ENCODE measurements at regions not wholly inside any gene's neighbourhood (a gene's known extent, or its start where the extent isn't known, plus 50 kb on each side); places are given as distances from the start of the nearest gene placed in this dataset.
"Not testable (repeated sequence)": the region's sequence is repeated elsewhere in the genome, so short reads cannot be mapped to it uniquely, and the experiment has no call there.

DNA sequence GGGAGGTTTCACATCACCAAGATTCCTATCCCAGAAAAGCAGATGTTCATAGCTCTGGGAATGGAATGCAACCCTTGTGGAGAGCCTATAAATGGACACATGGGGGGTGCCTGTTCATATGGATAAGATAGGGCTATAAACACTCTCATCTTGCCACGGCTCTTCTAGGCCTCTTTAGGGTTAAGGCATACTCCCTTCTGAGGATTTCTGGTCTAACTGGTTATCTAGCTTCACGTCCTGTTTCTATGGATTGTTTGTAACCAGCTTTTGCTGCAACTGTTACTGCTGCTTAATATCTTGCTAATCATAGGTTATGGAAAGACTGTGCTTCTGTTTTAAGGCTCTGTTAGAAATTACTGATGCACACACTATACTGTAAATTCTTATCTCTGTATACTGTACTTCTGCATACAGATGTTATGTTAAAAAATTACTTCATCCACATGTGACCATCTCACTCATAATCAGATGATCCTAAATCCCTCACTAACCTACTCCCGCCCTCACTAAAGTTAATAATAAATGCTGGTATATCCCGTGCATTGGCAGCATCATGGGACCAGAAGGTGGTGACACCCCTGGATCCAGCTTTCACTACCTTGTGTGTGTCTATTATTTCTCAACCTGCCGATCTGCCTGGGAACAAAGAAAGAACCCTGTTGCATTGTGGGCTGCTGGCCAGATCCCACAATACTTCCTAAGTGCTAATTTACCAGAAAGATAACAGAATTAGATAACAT is 68.7 kb downstream of the PRKAB2 start:
- Mint-ChIP-seq H3K4me1 (peaks cover 12% of the 10 kb centered on the region in 2 donors), H3K27me3 (peaks cover 3 to 11% of the 10 kb centered on the region in 2 donors)
- H3K36me3 Mint-ChIP-seq; DNase-seq; H3K9me3 Mint-ChIP-seq; H3K27ac Mint-ChIP-seq; ATAC-seq (replicated peaks); H3K4me3 Mint-ChIP-seq: not testable (repeated sequence)

DNA sequence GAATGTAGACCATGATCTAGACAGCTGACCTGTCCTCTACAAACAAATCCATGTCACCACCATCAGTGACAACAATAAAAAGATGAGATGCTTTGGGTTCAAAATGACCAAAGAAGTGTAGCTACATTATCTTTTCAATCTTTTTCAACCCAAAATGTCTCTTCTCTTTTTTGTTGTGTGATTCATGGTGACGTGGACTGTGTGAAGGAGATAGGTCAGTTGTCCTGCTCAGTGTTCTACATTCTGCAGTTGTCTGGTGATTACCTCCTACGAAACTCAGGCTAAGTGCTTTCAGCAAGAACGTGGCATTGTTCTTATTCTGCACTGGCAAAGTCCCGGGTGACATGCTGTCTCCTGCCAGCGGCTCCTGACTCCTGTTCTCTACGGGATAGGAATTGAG is 73.1 kb downstream of the PRKAB2 start:
- H3K36me3 Mint-ChIP-seq, result no peaks in the 10 kb centered on the region
- ATAC-seq (replicated peaks) (no peak), DNase-seq (no peak)
- H3K27me3 Mint-ChIP-seq, result peaks cover 0 to 7% of the 10 kb centered on the region in 2 donors
- no peak overlapping the region for H3K27ac Mint-ChIP-seq
- peaks cover 12% of the 10 kb centered on the region in 2 donors for H3K4me1 Mint-ChIP-seq
- no peak overlapping the region for H3K4me3 Mint-ChIP-seq
- no peaks in the 10 kb centered on the region for H3K9me3 Mint-ChIP-seq

DNA sequence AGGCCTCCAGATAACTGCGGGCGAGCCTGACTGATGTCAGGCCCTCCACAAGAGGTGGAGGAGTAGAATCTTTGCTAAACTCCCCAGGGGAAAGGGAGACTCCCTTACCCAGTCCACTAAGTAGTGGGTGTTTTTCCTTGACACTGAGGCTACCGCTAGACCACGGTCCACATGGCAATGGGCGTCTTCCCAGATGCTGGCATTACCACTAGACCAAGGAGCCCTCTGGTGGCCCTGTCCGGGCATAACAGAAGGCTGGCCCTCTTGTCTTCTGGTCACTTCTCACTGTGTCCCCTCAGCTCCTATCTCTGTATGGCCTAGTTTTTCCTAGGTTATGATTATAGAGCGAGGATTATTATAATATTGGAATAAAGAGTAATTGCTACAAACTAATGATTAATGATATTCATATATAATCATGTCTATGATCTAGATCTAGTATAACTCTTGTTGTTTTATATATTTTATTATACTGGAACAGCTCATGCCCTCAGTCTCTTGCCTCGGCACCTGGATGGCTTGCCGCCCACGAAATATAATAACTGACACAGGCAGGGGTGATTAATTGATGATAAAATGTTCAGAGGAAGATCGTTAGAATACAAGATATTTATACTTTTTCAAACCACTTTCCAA is 73.8 kb downstream of the PRKAB2 start:
- ATAC-seq (replicated peaks); H3K4me3 Mint-ChIP-seq; H3K27ac Mint-ChIP-seq; H3K27me3 Mint-ChIP-seq; H3K9me3 Mint-ChIP-seq; H3K36me3 Mint-ChIP-seq: not testable (repeated sequence)
- DNase-seq, result peak; percentile 18
- peaks cover 12% of the 10 kb centered on the region in 2 donors for H3K4me1 Mint-ChIP-seq

DNA sequence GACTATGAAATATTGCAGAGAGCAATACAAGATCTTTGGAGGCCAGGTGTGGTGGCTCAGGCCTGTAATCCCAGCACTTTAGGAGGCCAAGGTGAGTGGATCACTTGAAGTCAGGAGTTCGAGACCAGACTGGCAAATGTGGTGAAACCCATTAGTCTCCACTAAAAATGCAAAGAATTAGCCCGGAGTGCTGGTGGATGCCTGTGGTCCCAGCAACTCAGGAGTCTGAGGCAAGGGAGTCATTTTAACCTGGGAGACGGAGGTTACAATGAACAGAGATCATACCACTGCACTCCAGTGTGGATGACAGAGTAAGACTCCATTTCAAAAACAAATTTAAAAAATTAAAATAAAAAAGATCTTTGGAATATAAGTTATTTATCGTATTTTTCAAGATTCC is 76.6 kb downstream of the PRKAB2 start:
- no peaks in the 10 kb centered on the region for H3K36me3 Mint-ChIP-seq
- no peak for DNase-seq
- no peak for ATAC-seq (replicated peaks)
- H3K27me3 Mint-ChIP-seq, result peaks cover 5 to 21% of the 10 kb centered on the region in 2 donors
- no peak overlapping the region for H3K27ac Mint-ChIP-seq
- no peaks in the 10 kb centered on the region for H3K9me3 Mint-ChIP-seq
- H3K4me3 Mint-ChIP-seq, result no peak overlapping the region
- no peaks in the 10 kb centered on the region for H3K4me1 Mint-ChIP-seq

DNA sequence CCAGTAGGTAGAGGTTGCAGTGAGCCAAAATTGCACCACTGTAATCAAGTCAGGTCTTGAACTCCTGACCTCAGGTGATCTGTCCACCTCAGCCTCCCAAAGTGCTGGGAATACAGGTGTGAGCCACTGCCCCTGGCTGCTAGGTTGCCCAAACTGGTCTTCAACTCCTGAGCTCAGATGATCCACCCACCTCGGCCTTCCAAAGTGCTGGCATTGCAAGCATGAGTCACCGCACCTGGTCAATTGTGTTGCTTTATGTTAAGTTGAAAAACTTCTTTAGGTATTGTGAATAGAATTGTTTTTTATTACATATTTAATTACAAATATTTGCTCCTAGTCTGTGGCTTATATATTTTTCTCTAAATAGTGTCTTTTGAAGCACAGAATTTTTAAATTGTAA is 80.5 kb downstream of the PRKAB2 start:
- Mint-ChIP-seq H3K27ac (no peak overlapping the region), H3K4me3 (no peak overlapping the region), H3K9me3 (no peaks in the 10 kb centered on the region), H3K27me3 (peaks cover 5 to 28% of the 10 kb centered on the region in 2 donors), H3K36me3 (no peaks in the 10 kb centered on the region), H3K4me1 (peaks cover 0 to 2% of the 10 kb centered on the region in 2 donors)
- ATAC-seq (replicated peaks), result no peak
- DNase-seq, result no peak

DNA sequence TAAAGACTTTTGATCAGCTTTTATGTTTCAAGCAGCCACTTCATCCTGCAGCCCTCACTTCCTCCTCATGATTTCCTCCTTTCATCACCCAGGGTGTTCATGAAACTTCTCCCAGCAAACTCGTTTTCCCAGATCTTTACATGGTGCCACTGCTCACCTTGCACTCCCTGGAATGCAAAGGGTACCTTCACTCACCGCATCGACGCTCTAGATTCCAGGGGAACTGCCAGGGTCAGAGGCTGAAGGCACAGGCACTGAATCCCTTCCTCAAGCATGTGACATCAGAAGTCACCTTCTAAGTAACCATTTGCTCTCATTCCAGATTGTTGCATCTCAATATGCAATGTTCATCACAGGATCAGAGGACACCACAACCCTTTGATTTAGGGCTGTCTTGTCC is 82.8 kb downstream of the PRKAB2 start:
- ATAC-seq (replicated peaks) (no peak), DNase-seq (no peak)
- Mint-ChIP-seq H3K9me3 (no peaks in the 10 kb centered on the region), H3K4me1 (peaks cover 6% of the 10 kb centered on the region in 2 donors), H3K36me3 (peaks cover 0 to 6% of the 10 kb centered on the region in 2 donors), H3K4me3 (no peak overlapping the region), H3K27me3 (peaks cover 5 to 28% of the 10 kb centered on the region in 2 donors), H3K27ac (no peak overlapping the region)

DNA sequence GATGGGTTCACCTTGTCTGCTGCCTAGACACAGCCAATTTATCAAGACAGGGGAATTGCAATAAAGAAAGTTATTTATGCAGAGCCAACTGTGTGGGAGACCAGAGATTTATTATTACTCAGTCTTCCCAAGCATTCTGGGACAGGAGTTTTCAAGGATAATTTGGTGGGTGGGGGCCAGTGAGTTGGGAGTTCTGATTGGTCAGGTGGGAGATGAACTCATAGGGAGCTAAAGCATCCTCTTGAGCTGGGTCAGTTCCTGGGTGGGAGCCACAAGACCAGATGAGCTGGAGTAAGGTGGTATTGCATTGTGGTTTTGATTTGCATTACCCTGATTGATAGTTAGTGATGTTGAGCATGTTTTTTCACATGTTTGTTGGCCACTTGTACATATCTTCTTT is 86.1 kb downstream of the PRKAB2 start:
- Mint-ChIP-seq H3K36me3 (peaks cover 0 to 6% of the 10 kb centered on the region in 2 donors), H3K4me3 (no peak overlapping the region), H3K27me3 (peaks cover 0 to 34% of the 10 kb centered on the region in 2 donors), H3K9me3 (no peaks in the 10 kb centered on the region), H3K27ac (no peak overlapping the region), H3K4me1 (peaks cover 16 to 20% of the 10 kb centered on the region in 2 donors)
- ATAC-seq (replicated peaks) (no peak), DNase-seq (no peak)

DNA sequence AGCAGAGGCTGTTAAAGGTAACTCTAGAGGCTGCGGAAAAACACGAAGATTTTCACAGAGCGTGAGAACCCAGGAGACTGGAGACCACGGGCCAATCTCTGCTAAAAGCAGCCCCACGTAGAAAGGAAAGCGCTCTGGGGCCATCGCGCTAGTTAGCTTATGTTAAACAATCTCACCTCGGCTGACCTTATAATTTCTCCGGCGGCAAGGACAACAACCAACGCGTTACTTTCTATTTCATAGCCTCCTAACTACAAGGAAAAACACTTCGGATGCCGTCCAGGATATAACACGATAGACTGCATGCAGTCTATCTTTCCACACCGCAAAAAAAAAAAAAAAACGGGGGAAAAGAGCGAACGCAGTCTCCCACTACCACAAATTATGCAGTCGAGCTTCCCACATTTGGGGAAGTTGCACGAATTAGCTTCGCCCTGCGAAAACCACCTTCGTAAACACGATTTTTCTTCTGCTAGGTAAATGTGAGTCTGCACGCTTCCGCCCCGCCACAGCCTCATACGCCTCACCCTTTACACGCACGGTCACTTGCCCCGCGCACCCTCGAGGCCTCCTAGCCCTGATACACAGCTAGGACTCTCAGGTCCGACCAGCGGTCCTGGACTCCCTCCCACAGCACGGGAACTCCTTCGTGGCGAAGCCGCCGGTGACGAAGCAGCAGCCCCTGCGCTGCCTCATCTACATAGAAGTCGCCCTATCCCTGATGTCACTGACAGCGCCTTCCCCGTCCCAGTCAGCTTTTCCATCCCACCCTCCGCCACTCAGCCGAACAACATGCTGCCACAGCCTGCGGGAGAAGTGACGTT is 87.8 kb downstream of the PRKAB2 start:
- DNase-seq (peak; percentile 89), ATAC-seq (replicated peaks) (peak; percentile 79)
- H3K27me3 Mint-ChIP-seq, result peaks cover 7 to 34% of the 10 kb centered on the region in 2 donors
- no peaks in the 10 kb centered on the region for H3K9me3 Mint-ChIP-seq
- H3K36me3 Mint-ChIP-seq, result peaks cover 0 to 6% of the 10 kb centered on the region in 2 donors
- H3K4me1 Mint-ChIP-seq, result peaks cover 26 to 36% of the 10 kb centered on the region in 2 donors
- H3K4me3 Mint-ChIP-seq, result peak overlapping the region; percentile 82 to 93
- H3K27ac Mint-ChIP-seq, result peak overlapping the region; percentile 100

DNA sequence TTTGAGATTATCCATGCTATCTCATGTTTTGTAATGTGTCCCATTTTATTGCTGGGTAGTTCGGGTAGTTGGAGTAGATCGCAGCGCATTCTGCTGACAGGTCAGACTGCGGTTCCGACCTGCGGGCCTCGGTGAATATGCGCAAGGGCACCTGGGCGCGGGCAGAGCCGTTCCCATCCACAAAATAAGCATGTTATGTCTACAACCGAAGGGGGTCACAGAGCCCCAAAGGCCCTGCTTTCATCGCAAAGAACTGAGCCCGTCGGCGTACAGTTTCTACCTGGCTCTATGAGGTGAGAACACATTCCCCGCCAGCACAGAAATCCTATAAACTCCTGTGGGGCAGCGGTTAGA is 88.4 kb downstream of the PRKAB2 start:
- Mint-ChIP-seq H3K4me1 (peaks cover 31 to 42% of the 10 kb centered on the region in 2 donors), H3K27me3 (peaks cover 10 to 38% of the 10 kb centered on the region in 2 donors), H3K27ac (peak overlapping the region; percentile 100), H3K36me3 (peaks cover 0 to 7% of the 10 kb centered on the region in 2 donors), H3K9me3 (no peaks in the 10 kb centered on the region), H3K4me3 (peak overlapping the region; percentile 82 to 93)
- DNase-seq (no peak), ATAC-seq (replicated peaks) (no peak)

DNA sequence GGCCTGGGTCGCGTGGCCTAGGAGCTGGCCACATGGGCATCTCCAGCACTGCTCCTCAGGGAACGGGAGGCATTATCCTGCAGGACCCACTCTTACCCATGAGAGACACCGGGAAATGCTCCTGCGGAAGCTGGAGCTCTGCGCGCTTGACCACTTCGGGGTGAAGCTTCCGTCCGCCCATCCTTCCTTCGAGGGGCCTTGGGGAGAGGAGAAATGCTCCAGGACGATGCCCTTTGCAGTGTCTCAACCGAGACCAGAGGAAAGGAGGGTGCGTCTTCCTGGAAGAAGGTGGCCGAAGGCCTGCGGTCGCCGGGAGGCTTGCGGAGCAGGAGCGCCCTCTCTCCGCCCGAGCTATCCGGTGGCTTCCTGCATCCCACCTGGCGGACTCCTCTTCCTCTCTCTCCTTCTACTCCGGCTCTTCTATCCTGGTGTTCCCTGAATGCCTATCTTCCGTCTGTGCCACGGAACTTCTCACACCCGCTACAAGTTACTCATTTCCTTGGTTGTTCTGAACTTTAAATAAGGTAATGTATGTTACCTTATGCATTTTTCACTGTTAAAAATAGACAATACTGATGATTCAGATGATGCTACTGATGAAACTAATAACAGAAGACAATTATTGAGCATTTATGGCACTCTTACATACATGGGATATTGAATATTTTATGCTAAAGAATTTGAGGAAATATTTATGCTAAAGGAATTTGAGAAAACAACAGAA is 91.4 kb downstream of the PRKAB2 start:
- Mint-ChIP-seq H3K4me1 (peaks cover 33 to 53% of the 10 kb centered on the region in 2 donors), H3K27ac (no peak overlapping the region), H3K9me3 (no peaks in the 10 kb centered on the region), H3K36me3 (peaks cover 2 to 9% of the 10 kb centered on the region in 2 donors), H3K27me3 (peaks cover 14 to 67% of the 10 kb centered on the region in 2 donors), H3K4me3 (peak overlapping the region; percentile 82 to 87)
- DNase-seq (no peak), ATAC-seq (replicated peaks) (no peak)

DNA sequence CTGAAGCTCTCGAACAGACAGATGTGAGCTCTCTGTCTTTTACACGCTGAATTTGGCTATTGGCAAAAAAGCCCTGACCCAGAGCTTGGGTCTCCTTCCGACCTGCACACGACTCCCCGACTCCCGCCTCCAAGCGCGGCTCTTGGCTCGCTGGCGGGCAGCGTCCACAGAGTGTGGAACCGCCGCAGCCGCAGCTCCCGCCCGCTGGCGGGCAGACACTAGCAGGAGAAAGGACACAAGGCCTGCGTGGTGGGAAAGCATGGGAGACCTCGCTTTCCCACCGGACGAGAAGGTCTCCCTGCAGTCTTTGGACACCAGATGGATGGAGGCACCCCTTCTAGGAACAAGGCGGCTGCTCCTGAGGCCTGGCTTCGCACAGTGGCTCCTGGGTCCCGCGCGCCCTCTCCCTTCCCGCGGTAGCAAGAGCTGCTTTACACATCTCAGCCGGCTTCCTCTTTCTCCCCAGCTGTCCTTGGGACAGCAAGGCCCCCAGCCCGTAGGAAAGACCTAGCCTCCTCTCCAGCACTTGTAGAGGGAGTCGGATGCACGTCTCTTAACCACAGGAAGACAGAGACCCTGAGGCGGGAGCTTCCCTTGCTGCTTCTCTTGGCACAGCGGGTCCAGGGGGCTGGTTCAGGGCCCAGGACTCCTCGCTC is 92.1 kb downstream of the PRKAB2 start:
- Mint-ChIP-seq H3K36me3 (peaks cover 2 to 9% of the 10 kb centered on the region in 2 donors), H3K9me3 (no peaks in the 10 kb centered on the region), H3K4me1 (peaks cover 34 to 53% of the 10 kb centered on the region in 2 donors), H3K27ac (peak overlapping the region; percentile 89), H3K4me3 (peak overlapping the region; percentile 82 to 87), H3K27me3 (peaks cover 14 to 74% of the 10 kb centered on the region in 2 donors)
- DNase-seq, result peak; percentile 21
- ATAC-seq (replicated peaks), result no peak

DNA sequence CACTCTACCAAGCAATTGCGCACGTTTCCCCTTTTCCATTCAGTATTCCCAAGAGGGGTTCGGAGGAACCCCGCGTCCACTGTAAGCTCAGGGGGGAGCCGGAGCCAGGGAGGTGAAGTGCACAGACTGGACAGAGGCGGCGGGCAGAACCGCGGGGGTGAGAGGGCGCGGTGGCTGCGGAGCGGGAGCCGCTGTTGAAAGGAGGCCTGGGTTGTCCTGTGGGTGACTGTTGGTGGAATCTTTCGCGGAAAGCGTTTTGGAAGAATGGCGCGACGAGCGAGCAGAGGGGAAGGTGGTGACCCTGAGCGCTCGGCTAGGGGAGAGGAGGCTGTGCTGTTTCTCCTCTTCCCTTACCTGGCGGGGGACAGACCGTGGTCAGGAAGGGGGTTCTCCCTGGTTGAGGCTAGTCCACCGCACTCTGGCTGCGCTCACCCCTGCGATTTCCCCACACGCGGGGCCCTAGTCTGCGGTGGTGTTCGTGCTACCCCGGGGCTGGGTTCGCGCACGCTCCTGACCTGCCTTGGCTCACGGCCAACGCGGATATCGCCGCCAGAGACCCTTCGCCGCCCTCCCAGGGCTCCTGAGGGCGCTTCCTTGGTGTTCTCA is 92.8 kb downstream of the PRKAB2 start:
- Mint-ChIP-seq H3K27me3 (peaks cover 14 to 81% of the 10 kb centered on the region in 2 donors), H3K9me3 (no peaks in the 10 kb centered on the region), H3K36me3 (peaks cover 2 to 3% of the 10 kb centered on the region in 2 donors), H3K27ac (peak overlapping the region; percentile 89), H3K4me1 (peaks cover 30 to 48% of the 10 kb centered on the region in 2 donors), H3K4me3 (peak overlapping the region; percentile 82 to 87)
- ATAC-seq (replicated peaks), result no peak
- peak; percentile 17 for DNase-seq
